Parathyroid adenoma (tissue), 2 donors: ENCODE measurements at regions not wholly inside any gene's neighbourhood (a gene's known extent, or its start where the extent isn't known, plus 50 kb on each side); places are given as distances from the start of the nearest gene placed in this dataset.

Experiments used
- H2AFZ ChIP-seq: fragments of 300-600 bp; sonication (generic); one replicate; pipeline ENCODE4 v1.7.0; 2017; ENCODE audit warnings: antibody characterized with exemption, mild to moderate bottlenecking
- H3K27ac ChIP-seq: fragments of 300-600 bp; sonication (generic); one replicate; pipeline ENCODE4 v1.7.0; 2017
- H3K27me3 ChIP-seq: fragments of 300-600 bp; sonication (generic); one replicate; pipeline ENCODE4 v1.7.0; 2017; ENCODE audit warnings: low read length; ENCODE audit not compliant: control insufficient read depth, insufficient read depth
- H3K36me3 ChIP-seq: fragments of 300-600 bp; sonication (generic); one replicate; pipeline ENCODE4 v1.7.0; 2017; ENCODE audit warnings: low read length; ENCODE audit not compliant: control insufficient read depth, insufficient read depth
- H3K4me1 ChIP-seq: fragments of 300-600 bp; sonication (generic); one replicate; pipeline ENCODE4 v1.7.0; 2017; ENCODE audit warnings: control low read depth
- H3K4me2 ChIP-seq: fragments of 300-600 bp; sonication (generic); one replicate; pipeline ENCODE4 v1.7.0; 2017; ENCODE audit warnings: low read length
- H3K4me3 ChIP-seq: fragments of 300-600 bp; sonication (generic); one replicate; pipeline ENCODE4 v1.7.0; 2017; ENCODE audit warnings: low read depth, low read length
- H3K79me2 ChIP-seq: fragments of 300-600 bp; sonication (generic); one replicate; pipeline ENCODE4 v1.7.0; 2017; ENCODE audit warnings: control low read depth
- H3K9ac ChIP-seq: fragments of 300-600 bp; sonication (generic); one replicate; pipeline ENCODE4 v1.7.0; 2017; ENCODE audit warnings: mild to moderate bottlenecking
- H3K9me3 ChIP-seq: fragments of 300-600 bp; sonication (generic); one replicate; pipeline ENCODE4 v1.7.0; 2017; ENCODE audit warnings: low read length; ENCODE audit not compliant: control insufficient read depth
- CTCF ChIP-seq: fragments of 300-600 bp; sonication (generic); IDR thresholded peaks from one replicate; pipeline ENCODE4 v1.7.0; 2017; ENCODE audit warnings: antibody characterized with exemption, mild to moderate bottlenecking
- donor health status: primary hyperparathyroidism.

- Histone ChIP-seq H3K27ac (no peak overlapping the region), H3K79me2 (no peaks in the 10 kb centered on the region), H3K4me1 (no peaks in the 10 kb centered on the region), H3K9me3 (no peaks in the 10 kb centered on the region), H3K27me3 (no peaks in the 10 kb centered on the region), H3K9ac (no peak overlapping the region), H3K4me2 (no peak overlapping the region), H2AFZ (no peak overlapping the region), H3K4me3 (no peak overlapping the region), H3K36me3 (no peaks in the 10 kb centered on the region)
- no peak for TF ChIP-seq CTCF
Measured at GRCh38 chr6:165052561-165053480, 256.6 kb downstream of the C6orf118 start.

- Histone ChIP-seq H2AFZ (no peak overlapping the region), H3K4me2 (no peak overlapping the region), H3K36me3 (no peaks in the 10 kb centered on the region), H3K9ac (no peak overlapping the region), H3K27me3 (no peaks in the 10 kb centered on the region), H3K4me1 (no peaks in the 10 kb centered on the region), H3K79me2 (no peaks in the 10 kb centered on the region), H3K9me3 (no peaks in the 10 kb centered on the region), H3K27ac (no peak overlapping the region), H3K4me3 (no peak overlapping the region)
- TF ChIP-seq CTCF, result no peak
Measured at GRCh38 chr6:165049362-165049761, 260.0 kb downstream of the C6orf118 start.

GRCh38 chr6:165047952-165048351 lies 261.5 kb downstream of the C6orf118 start:
- Histone ChIP-seq H3K27me3 (no peaks in the 10 kb centered on the region), H3K9ac (no peak overlapping the region), H2AFZ (no peak overlapping the region)

GRCh38 chr6:165045631-165046030 lies 263.8 kb downstream of the C6orf118 start:
- Histone ChIP-seq H3K4me2 (no peak overlapping the region), H3K4me1 (no peaks in the 10 kb centered on the region), H3K36me3 (no peaks in the 10 kb centered on the region), H3K27ac (no peak overlapping the region), H3K27me3 (no peaks in the 10 kb centered on the region), H3K4me3 (no peak overlapping the region), H2AFZ (no peak overlapping the region), H3K9me3 (no peaks in the 10 kb centered on the region), H3K79me2 (no peaks in the 10 kb centered on the region), H3K9ac (no peak overlapping the region)
- TF ChIP-seq CTCF, result no peak

More at GRCh38 chr6:165047952-165048351, 261.5 kb downstream of the C6orf118 start:
- H3K36me3 ChIP-seq, result no peaks in the 10 kb centered on the region
- no peak overlapping the region for H3K27ac ChIP-seq
- H3K4me2 ChIP-seq, result no peak overlapping the region
- H3K4me1 ChIP-seq, result no peaks in the 10 kb centered on the region
- no peaks in the 10 kb centered on the region for H3K79me2 ChIP-seq
- no peaks in the 10 kb centered on the region for H3K9me3 ChIP-seq
- H3K4me3 ChIP-seq, result no peak overlapping the region
- no peak for TF ChIP-seq CTCF

- H3K4me3 ChIP-seq, result no peak overlapping the region
- no peaks in the 10 kb centered on the region for H3K27me3 ChIP-seq
- TF ChIP-seq CTCF, result no peak
- no peak overlapping the region for H3K27ac ChIP-seq
- H2AFZ ChIP-seq, result no peak overlapping the region
- H3K79me2 ChIP-seq, result no peaks in the 10 kb centered on the region
- H3K9me3 ChIP-seq, result no peaks in the 10 kb centered on the region
- no peak overlapping the region for H3K4me2 ChIP-seq
- H3K4me1 ChIP-seq, result no peaks in the 10 kb centered on the region
- no peaks in the 10 kb centered on the region for H3K36me3 ChIP-seq
- no peak overlapping the region for H3K9ac ChIP-seq
Measured at GRCh38 chr6:165042912-165043311, 266.5 kb downstream of the C6orf118 start.
